ENCODE measurements at regions not wholly inside any gene's neighbourhood (a gene's known extent, or its start where the extent isn't known, plus 50 kb on each side); places are given as distances from the start of the nearest gene placed in this dataset.

DNA sequence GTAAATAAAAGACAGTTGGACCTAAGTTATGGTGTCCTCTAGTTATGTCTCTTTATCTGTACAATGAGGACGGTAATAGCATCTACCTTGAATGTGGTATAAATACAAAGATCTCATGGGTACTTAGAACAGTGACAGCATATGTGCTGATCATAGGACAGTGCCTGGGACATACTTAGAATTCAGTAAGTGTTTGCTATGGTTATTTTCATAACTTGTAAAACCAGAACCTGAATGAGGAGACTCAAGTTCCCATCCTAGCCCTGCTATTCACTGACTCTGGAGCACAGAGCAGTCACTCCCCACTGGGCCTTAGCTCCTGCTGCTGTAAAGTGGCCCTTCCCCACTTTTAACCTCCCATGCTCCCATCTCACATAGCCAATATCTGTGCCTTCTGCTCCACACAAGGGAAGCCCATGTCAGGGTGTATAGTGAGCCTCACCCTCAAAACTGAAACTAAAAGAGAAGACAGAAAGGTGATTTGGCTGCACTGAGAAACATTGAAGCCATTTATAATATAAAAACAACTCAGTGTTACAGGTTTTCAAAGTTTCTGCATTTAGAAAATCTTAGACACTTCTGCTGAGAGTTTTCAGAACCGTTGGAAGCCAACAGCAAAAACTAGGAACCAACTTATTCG lies 225.4 kb upstream of the UBE2E2 start:
- DNase-seq: no peak

DNA sequence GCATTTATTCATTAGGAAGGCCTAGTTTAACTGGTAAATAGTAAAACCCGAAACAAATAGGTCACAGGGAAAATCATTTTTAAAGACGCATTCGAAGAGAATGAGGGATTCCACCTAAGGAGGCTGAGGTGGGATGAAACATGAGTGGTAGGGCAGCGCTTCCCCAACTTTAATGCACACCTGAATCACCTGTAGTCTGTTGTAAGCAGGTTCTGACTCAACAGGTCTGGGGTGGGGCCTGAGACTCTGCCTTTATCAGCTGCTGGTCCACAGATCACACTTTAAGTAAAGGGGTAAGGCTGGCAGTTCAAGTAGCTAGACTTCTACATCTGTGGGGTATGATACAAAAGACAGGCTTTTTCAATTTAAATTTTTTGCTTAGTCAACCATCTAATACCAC lies 223.5 kb upstream of the UBE2E2 start:
- DNase-seq: no peak

DNA sequence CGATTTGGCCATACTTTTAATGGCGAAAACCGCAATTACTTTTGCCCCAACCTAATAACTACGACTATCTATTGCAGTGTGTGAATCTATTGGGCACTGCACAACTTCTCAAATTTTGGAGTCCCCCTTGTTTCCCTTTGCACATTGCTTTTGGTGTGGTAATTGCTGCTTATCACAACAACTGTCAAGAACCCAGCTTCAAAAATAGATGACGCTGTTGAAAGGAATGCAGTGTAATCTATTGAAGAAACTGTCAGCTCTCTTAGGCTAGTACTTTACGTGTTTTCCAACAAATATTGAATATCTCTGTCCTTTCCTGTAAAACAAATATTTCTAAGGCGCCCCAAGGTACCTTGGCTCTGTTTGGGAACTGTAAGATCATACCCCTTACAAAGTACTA lies 222.8 kb upstream of the UBE2E2 start:
- no peak for DNase-seq

DNA sequence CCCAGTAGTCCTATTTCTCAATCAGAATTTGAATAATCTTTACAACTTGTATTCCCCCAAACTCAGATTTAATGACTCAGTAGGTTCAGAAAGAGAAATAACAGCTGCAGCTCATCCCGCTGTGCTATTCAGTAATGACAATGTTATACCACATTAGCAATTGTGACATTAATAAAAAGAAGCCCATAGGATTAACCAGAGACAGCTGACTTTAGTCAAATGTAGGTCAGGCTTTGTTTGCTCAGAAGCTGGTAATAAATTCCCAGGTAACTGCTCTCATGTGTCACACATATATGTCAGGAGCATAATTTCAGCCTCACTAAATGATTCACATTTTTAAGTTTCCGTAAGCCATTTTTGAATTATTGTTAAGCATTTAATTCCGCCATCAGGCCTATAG lies 222.0 kb upstream of the UBE2E2 start:
- DNase-seq: no peak

DNA sequence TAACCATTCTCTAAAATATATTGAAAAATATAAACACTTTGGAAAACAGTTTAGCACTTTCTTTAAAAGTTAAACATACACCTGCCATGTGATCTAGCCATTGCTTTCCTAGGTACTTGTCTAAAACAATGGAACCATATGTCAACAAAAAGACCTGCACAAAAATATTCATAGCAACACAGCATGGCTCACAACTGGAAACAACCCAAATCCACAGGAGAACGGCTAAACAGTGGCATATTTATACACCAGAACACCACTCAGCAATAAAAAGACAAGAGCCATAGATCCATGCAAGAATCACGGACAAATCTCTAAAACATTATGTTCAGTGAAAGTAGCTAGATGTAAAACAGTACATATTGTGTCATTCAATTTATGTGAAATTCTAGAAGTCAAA lies 221.3 kb upstream of the UBE2E2 start:
- no peak for DNase-seq

DNA sequence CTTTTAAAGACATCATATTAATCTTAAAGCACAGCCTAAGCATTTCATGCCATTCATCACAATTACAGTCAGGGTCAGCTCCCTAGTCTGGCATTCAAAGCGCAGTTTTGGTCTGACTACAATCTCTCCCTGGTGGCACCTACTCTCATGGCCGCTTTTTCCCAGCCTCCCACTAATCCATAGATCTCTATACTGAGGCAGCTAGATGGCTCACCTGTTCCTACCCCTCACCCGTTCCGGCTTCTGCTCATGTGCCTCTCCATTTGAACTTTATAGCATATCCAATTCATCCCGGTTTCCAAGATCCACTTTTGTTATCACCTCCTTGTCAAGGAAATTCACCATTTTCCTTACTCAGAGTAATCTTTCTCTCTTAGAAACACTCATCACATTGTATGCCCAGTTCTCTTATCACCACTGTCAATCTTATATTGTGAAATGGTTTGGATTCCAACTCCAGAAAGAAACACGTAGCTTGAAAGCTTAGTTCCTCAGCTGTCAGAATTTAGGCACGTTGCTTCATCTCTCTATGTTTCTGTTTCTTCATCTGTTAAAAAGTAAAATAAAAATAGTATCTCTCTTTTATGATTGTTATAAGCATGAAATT lies 220.0 kb upstream of the UBE2E2 start:
- DNase-seq: no peak

DNA sequence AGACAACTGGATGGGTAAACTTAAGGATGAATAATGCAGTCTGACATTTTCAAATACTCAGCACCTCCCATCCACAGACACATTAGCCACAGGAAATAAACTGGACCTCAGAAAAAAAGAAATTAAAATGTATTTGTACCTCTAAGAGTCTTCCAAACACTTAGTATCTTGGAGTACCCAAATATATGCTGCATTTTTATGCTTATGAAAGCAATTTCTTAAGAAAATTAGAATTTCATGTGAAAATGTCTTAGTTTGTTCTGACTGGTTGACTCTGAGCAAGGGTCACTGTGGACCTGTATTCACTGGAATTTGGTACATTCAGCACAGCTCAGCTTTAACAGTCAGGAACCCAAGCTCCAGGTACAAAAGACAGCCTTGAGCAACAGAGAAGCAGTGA lies 216.2 kb upstream of the UBE2E2 start:
- DNase-seq: no peak

DNA sequence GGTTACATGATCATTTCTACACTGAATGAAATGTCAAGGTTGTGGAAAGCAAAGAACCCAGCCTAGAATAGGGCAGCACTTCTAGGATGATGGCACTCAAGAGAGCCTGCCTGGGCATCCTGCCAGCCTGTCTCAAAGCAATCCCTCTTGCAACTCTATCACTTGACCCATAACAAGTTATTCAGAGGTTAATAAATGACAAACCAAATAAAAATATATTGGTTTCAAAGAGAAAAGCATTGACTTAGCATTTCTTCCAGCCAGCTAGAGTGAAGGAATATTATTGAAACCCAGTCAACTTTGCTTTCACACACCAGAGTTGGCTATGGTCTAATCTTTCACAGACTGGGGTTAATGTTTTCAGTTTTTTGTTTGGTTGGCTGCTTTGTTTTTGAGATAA lies 214.6 kb upstream of the UBE2E2 start:
- no peak for DNase-seq

DNA sequence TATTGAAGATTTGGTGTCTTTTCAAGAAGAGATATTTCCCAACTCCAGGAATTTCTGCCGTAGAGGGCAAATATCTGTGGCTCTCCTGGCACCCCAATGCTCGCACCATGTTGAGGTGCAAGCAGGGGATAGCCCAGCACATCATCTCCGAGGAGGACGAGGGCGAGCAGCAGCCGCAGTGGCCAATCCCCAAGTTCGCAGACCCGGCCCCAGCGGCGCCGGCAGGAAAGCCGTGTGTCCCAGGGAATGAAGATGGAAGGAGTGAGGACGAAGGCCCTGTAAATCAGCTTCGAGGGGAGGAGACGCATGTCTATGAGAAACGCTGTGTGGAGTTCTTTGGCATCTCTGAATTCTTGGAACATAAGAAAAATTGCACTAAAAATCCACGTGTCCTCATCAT lies 213.4 kb upstream of the UBE2E2 start:
- DNase-seq: no peak

DNA sequence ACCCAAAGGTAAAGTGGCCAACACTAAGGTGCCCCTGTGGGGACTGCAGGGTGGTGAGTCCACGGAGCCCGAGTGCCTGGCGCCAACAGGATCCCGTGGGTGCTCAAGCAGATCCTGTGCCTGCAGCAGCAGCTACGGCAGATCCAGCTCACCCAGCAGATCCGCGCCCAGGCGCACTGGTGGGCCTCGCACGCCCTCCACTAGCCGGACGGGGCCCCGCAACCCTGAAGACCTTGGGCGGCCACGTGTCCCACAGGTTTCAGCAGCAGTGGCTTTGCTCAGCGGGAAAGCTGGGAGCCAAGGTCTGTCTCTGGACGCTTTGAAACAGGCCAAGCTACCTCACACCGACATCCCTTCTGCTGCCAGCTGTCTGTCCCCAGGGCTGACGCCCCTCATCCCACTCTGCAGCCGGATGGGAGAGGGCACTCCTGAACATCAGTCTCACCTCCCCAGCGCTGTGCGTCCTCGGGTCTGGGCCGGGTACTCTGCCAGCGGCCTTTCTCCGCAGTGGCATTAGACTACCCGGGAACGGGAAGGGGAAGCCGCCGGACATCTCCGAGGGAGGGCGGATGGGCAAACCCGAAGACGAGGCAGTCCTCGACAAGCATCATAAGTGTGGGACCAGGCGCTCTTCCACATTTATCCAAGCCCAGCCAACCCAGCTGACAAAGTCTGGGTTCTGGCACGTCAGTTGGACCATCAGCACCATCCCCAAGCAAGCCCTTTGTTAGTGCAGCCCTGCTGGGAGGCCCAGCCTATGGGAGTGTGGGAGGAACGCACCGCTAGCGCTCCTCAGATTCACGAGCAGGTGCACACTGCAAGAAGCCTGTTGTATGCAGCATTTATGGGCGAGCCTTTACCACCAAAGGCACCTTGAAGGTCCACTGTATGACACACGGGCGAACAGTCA lies 212.6 kb upstream of the UBE2E2 start:
- no peak for DNase-seq

DNA sequence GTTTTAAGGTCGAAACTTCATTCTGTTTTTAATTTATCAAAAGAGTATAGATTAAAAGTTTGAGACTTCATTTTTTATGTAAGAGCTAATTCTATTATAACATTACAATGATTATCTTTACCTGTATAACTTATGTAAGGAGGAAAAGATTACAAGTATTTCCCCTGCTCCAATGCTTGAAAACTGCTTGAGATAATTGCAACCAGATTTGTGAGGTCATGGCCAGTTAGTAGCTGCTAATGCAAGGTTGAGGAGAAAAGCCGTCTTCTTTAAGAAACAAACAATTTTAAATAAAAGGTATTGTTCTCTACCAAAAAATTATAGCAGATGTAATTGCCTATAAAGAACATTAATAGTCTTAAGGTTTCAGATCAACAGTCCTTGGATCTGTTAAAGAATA lies 208.3 kb upstream of the UBE2E2 start:
- no peak for DNase-seq

DNA sequence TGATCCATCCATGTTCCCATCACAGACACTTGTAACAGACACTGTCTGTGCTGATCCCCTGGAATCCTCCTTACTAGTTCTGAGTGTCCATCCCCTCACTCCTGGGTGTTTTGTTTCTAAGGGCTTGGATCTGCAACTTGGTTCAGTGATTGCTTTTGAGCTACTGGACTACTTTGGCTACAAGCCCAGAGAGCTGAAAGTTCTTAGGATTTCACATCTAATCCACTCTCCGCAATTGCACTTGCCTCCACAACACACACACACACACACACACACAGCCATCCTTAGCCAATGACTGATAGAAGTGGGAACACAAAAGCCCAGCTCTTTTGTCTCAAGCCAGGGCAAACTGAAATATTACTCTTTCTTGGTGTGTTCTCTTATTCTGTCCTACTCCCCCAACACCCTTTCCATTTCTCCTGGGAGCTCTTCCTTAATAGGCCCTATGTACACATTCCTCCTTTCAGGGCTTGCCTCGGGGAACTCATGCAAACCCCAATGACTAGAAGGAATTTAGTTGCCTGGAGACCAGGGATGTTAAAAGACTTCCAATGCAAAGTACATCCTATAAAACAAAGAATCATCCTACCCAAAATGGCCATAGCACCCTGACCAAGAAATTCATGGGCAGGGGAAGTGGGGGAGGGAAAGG lies 206.1 kb upstream of the UBE2E2 start:
- DNase-seq: no peak

DNA sequence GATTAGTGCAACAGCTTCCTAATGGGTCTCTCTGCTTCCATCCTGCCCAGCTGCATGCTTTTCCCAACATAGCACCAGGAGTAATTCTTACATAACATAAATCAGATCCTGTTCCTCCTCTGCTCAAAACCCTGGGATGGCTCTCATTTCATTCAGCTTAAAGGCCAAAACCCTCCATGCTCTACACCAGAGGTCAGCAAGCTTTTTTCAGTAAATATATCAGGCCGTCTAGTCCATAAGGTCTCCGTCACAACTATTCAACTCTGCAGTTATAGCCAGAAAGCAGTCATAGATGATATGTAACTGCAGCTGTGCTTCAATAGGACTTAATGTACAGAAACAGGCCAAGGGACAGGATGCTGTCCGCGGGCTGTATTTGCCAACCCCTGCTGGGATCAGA lies 202.8 kb upstream of the UBE2E2 start:
- no peak for DNase-seq

DNA sequence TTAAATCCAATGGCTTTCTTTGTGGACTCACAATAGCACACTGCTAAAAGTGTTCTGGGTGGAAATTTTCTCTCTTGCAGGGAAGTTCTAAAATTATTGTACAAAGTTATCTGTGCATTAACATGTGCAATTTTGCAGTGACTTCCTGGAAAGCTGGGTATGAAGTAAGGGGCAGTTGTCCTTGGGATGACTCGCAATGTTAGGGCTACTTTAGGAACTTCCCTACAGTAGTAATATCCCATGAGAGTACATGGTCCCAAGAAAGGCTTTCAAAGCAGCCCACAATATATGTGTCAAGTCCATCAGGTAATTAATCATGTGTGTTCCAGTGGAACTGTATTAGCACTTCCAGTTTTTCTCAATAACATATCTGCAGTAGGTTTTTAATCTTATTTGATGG lies 201.0 kb upstream of the UBE2E2 start:
- no peak for DNase-seq

DNA sequence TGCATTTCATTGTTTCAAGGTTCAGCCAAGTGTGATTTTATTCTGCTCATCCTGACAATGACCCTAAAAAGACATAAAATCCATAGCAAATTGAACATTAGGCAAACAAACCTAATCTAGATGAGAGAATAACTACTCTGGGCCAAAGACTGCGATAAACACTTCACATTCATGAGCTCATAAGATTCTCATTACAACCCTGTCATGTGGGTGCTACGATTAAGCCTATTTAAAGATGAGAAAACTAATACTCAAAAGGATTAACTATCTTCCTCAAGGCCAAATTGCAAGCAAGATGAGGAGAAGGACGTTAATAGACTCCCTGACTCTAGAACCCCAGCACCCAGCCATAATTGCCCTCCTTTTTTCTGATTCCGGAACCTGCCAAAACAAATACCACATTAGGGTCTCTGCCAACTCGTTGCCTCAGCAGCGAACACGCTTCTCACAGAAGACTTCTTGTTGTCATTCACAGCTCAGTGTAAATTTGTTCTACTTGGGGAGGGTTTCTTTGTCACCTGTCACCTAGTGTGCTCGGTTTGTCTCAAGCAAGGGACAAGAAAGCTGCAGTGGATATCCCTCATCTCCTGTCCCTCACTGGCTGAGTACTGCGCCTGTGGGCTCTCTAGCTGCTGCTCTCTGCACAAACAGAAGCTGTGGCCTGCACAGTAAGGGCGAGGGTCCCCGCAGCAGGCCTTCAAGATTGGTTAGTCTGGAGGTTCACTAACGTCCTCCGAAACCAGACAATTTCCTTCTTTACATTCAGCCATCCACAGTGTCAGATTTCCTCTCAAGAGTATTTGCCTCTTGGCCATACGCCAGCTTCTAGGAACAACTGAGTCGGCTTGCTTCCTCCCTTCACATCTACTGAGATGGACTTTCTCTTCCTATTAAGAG lies 200.0 kb upstream of the UBE2E2 start:
- no peak for DNase-seq

DNA sequence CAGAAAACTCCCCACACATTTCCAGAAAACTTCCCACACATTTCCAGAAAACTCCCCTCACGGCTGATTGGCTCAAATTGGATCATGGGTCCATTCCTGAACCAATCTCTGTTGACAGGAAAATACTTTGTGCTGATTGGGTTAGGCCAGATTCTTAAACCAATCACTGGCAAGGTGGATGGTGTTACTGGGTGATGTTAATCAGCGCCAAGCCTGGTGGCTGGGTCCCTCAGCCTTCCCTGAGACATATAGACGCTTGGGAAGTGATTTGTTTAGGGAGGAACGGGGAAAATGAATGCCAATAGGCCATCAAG lies 199.4 kb upstream of the UBE2E2 start:
- no peak for DNase-seq

DNA sequence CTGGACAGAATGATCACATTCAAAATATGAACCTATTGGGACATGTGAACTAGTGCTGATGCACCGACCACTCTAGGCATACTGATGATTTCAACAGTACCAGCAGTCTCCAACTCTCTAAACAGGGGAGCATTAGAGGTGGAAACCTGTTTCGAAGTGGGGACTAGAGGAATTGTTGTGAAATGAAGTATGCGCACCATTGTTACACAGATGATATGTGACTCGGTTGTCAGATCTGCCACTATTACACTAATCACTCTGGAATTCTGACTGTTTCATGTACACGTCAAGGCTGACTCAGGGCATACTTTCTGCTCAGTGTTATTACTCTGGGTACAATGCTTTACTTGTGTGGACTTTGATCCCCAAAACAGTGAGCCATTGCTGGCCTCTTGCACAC lies 198.2 kb upstream of the UBE2E2 start:
- no peak for DNase-seq

DNA sequence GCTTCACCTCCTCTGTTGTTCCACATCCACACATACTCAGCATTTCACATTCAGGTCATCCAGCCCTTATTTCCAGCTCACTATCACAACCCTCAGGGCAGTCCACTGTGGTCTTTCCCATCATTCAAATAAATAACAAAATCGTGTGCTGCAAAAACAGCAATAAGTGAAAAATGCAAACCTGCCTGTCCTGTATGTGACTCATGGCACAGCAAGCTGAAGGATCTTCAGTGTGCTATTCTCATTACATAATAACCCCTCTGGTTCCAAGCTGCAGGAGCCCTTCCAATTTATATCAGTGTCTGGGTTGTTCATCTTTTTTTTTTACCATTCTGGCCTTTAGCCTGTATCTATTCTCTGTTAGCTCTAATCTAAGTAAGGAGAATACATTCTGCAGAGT lies 185.3 kb upstream of the UBE2E2 start:
- DNase-seq: no peak

DNA sequence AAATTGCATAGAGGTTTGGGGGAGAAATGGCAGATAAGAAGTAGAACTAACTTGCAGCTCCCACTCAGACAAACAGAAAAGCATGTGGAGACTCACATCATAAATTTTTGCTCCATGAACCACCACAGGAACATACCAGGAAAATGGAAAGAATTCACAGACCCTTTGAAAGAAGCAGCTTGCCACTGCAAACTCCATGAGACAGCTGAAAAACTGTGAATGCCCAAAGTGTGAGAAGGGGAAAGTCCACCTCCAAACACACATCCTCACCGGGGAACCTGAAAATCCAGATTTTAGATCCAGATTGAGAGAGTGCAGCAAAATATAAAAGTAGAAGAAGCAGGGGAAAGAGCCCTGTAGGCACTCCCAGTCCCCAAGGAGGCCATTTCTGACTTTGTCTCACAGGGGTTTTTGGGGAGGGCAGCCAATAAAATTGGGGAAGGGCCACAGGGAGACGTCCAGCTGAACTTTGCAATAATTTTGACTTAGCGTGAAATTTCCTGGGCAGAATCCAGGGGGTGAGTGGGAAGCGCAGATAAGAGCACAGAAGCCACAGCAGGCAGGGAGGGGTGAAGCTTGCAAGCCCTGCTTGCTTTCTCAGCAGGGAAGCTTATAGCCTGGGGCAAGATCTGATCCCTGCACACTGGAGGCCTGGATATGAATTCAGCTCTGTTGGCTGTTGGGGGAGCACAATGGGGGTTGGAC lies 183.4 kb upstream of the UBE2E2 start:
- DNase-seq: no peak

DNA sequence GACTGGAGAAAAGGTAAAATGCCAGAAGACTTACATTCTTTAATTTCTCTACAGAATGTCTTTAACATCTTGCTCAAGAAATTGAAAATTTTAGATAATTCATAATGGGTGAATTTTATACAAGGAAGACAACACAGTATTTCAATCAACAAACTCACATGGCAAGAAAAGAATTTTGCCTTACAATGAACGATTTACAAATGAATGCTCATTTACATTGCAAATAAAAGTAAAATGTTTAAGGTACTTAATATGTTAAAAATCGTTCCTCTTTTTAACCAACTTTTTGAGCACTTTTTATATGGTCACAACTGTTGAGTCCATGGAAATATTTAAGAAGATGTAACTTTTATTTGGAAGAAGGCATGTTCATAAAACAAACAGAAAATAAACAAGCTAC lies 174.8 kb upstream of the UBE2E2 start:
- DNase-seq: no peak

DNA sequence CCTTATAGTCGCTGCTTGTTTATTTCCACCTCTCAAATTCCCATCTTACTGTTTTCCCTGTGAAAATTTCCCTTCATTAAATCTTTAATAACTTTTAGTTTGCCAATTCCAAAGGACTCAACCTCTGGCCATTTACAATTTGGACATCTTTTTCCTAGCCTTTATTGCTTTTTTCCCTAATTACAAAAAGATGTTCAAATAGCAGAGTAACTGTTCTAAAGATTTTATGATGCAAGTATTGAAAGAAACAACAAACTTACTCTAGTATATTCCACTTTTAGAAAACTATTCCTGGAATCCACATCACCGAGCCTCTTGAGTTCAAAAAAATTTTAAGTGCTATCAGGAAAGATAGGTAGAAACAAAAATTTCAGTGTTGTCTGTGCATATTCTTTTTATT lies 174.1 kb upstream of the UBE2E2 start:
- no peak for DNase-seq
